HG02870 (cell line): ENCODE measurements at regions not wholly inside any gene's neighbourhood (a gene's known extent, or its start where the extent isn't known, plus 50 kb on each side); places are given as distances from the start of the nearest gene placed in this dataset.

Source experiments
- ATAC-seq: cut with Tn5 transposase; IDR thresholded peaks from one replicate; pipeline ENCODE4 v1.9.1; 2021; ENCODE audit warnings: mild to moderate bottlenecking, moderate library complexity; ENCODE audit not compliant: unreplicated experiment

DNA sequence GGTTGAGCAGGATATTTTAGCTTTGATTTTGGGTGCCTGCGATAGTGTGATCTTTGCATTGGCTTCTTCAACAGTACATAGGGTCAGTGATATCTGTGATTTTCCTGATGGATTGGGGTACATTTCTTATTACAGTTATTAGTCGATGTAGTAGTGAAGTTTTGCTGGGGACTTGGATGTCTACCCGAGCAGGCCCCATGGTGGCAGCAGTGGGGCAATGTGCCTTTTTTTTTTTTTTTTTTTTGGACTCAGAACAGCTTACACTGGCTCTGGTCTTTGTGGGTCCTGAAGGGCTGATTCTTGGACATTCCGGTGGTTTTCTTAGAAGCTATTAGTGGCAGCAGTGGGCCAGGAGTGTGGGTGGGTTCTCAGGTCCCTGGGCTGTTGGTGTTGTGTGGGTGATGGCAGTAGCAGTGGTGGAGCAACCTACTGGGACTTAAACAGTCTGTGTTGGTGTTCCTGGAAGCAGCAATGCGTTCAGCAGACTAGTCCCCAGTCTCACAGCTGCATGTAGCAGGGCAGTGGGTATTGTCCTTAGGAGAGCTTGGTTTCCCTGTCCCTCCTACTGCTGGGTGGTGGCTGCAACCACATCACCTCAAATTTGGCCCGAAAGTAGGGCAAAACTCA is 53.7 kb upstream of the SLC4A10 start:
- ATAC-seq, result no peak

DNA sequence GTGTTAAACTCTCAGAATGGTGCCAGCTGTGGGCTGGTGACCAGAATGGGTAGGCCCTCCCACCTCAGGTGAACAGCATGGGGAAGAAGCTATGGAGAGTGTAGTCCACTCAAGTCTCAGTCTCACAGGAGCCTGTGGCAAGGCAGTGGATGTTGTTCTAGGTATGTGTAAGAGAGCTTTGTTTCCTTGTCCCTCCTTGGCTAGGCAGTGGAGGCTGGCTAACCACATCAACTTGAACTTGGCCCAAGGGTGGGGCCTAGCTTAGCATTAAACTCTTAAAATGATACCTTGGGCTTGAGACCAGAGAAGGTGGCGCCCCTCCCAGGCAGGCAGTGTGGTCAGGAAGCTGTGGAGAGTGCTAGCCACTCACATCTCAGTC is 53.2 kb upstream of the SLC4A10 start:
- ATAC-seq, result no peak
